Left ventricle myocardium inferior (tissue), 1 donor: ENCODE measurements at regions not wholly inside any gene's neighbourhood (a gene's known extent, or its start where the extent isn't known, plus 50 kb on each side); places are given as distances from the start of the nearest gene placed in this dataset.

Source experiments
- DNase-seq: peaks from one replicate; pipeline ENCODE4 v3.0.0-alpha.2; 2020
- H3K27ac ChIP-seq: fragments of 200-600 bp; replicated peaks from 2 replicates; pipeline ENCODE4 v1.8.0; 2021
- H3K27me3 ChIP-seq: fragments of 200-600 bp; 2 replicates; pipeline ENCODE4 v1.8.0; 2021; ENCODE audit warnings: low read depth
- H3K36me3 ChIP-seq: fragments of 200-600 bp; 2 replicates; pipeline ENCODE4 v1.8.0; 2021
- H3K4me1 ChIP-seq: fragments of 200-600 bp; 2 replicates; pipeline ENCODE4 v1.8.0; 2021
- H3K4me3 ChIP-seq: fragments of 200-600 bp; 2 replicates; pipeline ENCODE4 v1.8.0; 2021; ENCODE audit warnings: mild to moderate bottlenecking, moderate library complexity
- H3K9me3 ChIP-seq: fragments of 200-600 bp; replicated peaks from 2 replicates; pipeline ENCODE4 v1.8.0; 2021
- CTCF ChIP-seq: fragments of 200-600 bp; IDR thresholded peaks from 2 replicates; pipeline ENCODE4 v1.8.0; 2021; ENCODE audit warnings: antibody characterized with exemption, mild to moderate bottlenecking, borderline replicate concordance
- intact Hi-C: fragments of 100-400 bp; cut with micrococcal nuclease; formaldehyde crosslinking; loops from one replicate; pipeline ENCODE4 v1.11.0; 2022
- donor health status: DM: no; HTN: yes; CAD: no; lungs with severe emphysema.

GRCh38 chr16:85246973-85247372, 134.7 kb upstream of the CIBAR2 start:
- Histone ChIP-seq H3K27ac (no peak overlapping the region), H3K36me3 (no peaks in the 10 kb centered on the region), H3K9me3 (no peaks in the 10 kb centered on the region), H3K4me1 (no peaks in the 10 kb centered on the region), H3K4me3 (no peak overlapping the region), H3K27me3 (no peaks in the 10 kb centered on the region)
- intact Hi-C loops, result no loop called here
- DNase-seq, result no peak
- no peak for TF ChIP-seq CTCF

GRCh38 chr16:85248342-85248741, 136.1 kb upstream of the CIBAR2 start:
- no peak for TF ChIP-seq CTCF
- H3K36me3 ChIP-seq, result no peaks in the 10 kb centered on the region
- no peak for DNase-seq

GRCh38 chr16:85248857-85249256, 136.6 kb upstream of the CIBAR2 start:
- no peak overlapping the region for H3K27ac ChIP-seq
- H3K27me3 ChIP-seq, result no peaks in the 10 kb centered on the region
- no peak for TF ChIP-seq CTCF
- H3K36me3 ChIP-seq, result no peaks in the 10 kb centered on the region
- no peak overlapping the region for H3K4me3 ChIP-seq
- no peaks in the 10 kb centered on the region for H3K9me3 ChIP-seq
- no peak for DNase-seq
- intact Hi-C loops, result no loop called here
- H3K4me1 ChIP-seq, result no peaks in the 10 kb centered on the region

More at GRCh38 chr16:85248342-85248741, 136.1 kb upstream of the CIBAR2 start:
- Histone ChIP-seq H3K27ac (no peak overlapping the region), H3K4me3 (no peak overlapping the region), H3K4me1 (no peaks in the 10 kb centered on the region), H3K9me3 (no peaks in the 10 kb centered on the region), H3K27me3 (no peaks in the 10 kb centered on the region)
- intact Hi-C loops, result no loop called here

- H3K36me3 ChIP-seq, result no peaks in the 10 kb centered on the region
- intact Hi-C loops, result no loop called here
These were observed 137.3 kb upstream of the CIBAR2 start for GRCh38 chr16:85249418-85250146.

GRCh38 chr16:85250147-85250463, 137.8 kb upstream of the CIBAR2 start:
- no peak overlapping the region for H3K27ac ChIP-seq
- H3K36me3 ChIP-seq, result no peaks in the 10 kb centered on the region
- TF ChIP-seq CTCF, result no peak
- intact Hi-C loops, result no loop called here
- no peaks in the 10 kb centered on the region for H3K4me1 ChIP-seq
- no peak overlapping the region for H3K4me3 ChIP-seq
- no peak for DNase-seq
- no peaks in the 10 kb centered on the region for H3K27me3 ChIP-seq
- H3K9me3 ChIP-seq, result no peaks in the 10 kb centered on the region

More at GRCh38 chr16:85249418-85250146, 137.3 kb upstream of the CIBAR2 start:
- H3K4me3 ChIP-seq, result no peak overlapping the region
- DNase-seq, result no peak
- no peaks in the 10 kb centered on the region for H3K4me1 ChIP-seq
- H3K27ac ChIP-seq, result no peak overlapping the region
- no peak for TF ChIP-seq CTCF
- H3K27me3 ChIP-seq, result no peaks in the 10 kb centered on the region
- no peaks in the 10 kb centered on the region for H3K9me3 ChIP-seq
